GM19452 (cell line): ENCODE measurements at regions not wholly inside any gene's neighbourhood (a gene's known extent, or its start where the extent isn't known, plus 50 kb on each side); places are given as distances from the start of the nearest gene placed in this dataset.

ENCODE experiments used
- ATAC-seq: cut with Tn5 transposase; IDR thresholded peaks from one replicate; pipeline ENCODE4 v1.9.1; 2021; ENCODE audit not compliant: unreplicated experiment

DNA sequence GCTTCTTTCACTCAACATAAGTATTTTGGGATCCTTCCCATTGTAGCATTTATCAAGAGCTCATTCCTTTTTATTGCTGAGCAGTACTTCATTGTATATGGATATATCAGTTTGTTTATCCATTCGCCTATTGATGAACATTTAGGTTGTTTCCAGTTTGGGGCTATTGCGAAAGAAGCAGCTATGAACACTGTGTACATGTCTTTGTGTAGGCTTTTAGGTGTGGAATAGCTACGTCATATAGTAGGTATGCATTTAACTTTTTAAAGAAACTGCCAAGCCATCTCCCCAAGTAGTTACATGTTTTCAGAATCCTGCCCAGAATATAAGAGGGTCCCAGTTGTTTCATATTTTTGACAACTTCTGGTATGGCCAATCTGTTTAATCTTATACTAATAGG is 468.1 kb downstream of the IPMK start:
- no peak for ATAC-seq

DNA sequence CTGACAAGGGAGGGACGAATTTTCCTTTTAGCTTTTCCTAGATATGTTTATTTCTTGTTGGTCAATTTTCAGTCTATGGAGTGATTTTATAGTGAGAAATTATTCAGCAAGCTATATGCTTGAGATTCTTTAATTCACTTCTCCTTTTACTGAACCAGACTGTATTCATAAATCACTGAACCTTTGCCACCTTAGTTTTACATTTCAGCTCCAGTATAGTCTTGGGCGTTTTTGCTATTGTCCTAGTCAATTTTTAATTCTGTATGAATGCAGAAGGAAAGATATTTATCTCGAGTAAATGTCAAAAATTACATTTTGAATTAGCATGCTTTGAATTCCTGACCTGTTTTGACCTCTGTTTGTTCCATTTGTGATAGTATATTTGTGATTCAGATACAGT is 468.9 kb downstream of the IPMK start:
- ATAC-seq, result no peak

GRCh38 chr10:57791546-57791945 is 476.1 kb downstream of the IPMK start:
- no peak for ATAC-seq

GRCh38 chr10:57790703-57791102 is 477.0 kb downstream of the IPMK start:
- ATAC-seq, result no peak

DNA sequence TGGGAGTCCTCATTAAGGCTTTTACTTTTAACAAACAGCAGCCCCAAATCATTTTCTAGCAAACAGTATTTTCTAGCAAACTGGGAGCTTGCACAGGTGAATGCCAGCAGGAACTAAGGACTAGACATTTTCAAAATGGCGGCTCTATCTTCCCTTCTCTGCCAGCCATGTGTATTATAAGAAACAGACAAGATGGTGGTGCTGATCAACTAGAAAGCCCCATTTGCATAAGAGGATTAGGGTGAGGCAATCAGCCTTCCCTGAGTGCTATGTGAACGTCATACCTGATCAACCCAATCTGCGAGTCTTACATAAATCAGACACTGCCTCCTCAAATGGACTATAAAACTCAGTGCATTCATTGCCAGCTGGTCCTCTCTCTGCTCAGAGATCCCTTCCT is 479.6 kb downstream of the IPMK start:
- ATAC-seq, result no peak

DNA sequence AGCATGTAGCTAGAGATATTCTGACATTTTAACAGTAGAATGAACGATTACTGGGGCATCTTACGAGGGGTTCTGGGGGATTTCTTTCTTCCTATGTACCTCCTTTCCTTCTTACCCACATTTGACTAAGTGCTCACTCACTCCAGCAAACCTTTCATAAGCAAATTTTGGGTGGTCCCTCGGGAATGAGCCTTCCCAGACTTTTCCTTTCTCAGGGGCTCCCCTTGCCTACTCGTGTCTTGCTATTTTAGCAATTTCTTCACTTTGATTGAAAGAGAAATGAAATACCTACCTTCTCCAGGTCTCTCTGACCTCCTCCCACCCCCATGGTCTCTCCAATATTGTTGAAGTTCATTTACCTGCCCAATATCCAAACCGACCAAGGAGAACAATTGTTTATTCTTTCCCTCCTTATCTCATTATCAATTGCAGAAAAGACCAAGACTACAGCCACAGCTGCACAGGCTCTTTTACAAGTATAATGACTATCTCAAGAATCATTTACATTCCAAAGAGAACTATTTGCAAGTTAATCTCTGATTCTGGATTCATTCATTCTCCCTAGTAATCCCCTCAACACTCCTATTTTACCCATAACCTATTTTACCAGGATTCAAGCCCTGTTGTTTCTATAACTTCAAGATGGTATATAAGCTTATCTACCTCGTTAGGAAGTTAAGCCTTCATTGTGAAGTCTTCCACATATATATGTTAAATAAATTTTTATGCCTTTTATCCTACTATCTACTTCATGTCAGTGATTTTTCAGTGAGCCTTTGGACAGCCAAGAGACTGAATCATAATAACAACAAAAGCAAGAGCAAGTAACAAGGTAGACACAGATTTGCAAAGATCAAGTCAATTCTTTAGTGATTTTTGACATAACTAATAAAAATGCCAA is 480.6 kb downstream of the IPMK start:
- no peak for ATAC-seq

DNA sequence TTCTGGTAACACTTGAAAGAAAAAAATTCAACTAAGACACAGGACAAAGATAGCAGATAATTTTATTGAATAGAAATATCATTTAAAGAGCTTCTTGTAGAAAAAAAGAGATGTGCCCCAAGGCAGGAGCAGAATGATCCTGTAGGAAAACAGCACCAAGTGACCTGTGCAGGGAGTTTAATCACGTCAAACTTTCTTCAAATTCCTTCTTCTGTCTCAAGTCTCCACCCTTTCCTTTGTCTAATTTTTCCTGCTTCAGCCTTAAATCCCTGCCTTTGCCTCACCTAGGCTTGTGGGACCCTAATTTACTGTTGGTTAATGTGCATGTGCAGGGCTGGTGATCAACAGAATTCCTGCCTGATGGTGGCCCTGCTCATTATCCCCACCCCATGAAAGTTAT is 481.4 kb downstream of the IPMK start:
- no peak for ATAC-seq

DNA sequence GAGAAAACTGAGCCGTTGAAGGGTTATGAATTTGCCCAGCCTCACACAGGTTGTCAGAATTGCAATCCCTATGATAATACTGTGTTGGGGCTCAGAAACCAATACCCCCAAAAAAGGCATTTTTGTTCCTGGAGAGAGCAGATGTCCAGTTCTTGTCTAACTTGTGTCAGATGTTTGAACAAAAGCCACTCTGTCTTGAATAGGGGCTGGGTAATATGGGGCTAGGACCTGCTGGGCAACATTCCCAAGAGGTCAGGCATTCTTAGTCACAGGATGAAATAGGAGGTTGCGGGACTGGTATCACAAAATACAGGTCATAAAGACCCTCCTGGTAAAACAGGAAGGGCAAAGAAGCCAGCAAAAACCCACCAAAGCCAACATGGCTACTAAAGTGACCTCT is 482.1 kb downstream of the IPMK start:
- ATAC-seq, result no peak

- ATAC-seq, result no peak
Measured at GRCh38 chr10:57785068-57785467, 482.6 kb downstream of the IPMK start.

GRCh38 chr10:57776688-57777432 is 490.8 kb downstream of the IPMK start:
- no peak for ATAC-seq

- ATAC-seq, result no peak
Measured at GRCh38 chr10:57775250-57775649, 492.4 kb downstream of the IPMK start.

DNA sequence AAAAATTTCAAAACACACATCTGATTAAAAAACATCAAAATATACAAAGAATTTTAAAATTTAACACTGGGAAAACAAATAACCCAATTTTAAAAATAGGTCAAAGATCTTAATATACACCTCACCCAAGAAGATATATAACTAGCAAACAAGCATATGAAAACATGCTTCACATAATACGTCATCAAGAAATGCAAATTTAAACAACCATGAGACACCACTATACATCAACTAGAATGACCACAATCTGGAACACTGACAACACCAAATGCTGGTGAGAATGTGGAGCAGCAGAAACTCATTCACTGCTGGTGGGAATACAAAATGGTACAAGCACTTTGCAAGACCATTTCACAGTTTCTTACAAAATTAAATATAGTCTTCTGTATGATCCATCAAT is 498.4 kb downstream of the IPMK start:
- no peak for ATAC-seq

GRCh38 chr10:57759777-57760176 is 507.9 kb downstream of the IPMK start:
- ATAC-seq, result no peak

DNA sequence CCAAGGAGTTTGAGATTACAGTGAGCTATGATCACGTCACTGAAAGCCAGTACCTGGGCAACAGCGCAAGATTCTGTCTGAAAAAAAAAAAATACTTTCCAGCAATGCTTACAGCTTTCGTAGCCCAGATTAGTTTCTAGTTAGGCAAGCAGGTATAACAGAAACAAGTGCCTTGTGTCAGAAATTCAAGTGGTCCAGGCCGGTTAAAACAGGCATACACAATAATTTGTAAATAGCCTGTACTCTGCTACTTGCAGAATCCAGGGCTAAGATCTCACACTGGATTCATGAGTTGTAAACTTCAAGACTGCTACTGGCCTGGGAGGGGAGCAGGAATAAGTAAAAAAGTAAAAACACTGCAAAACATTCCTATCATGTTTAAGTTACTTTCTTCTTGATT is 512.9 kb downstream of the IPMK start:
- no peak for ATAC-seq

- ATAC-seq, result no peak
Measured at GRCh38 chr10:57743711-57744110, 524.0 kb downstream of the IPMK start.

DNA sequence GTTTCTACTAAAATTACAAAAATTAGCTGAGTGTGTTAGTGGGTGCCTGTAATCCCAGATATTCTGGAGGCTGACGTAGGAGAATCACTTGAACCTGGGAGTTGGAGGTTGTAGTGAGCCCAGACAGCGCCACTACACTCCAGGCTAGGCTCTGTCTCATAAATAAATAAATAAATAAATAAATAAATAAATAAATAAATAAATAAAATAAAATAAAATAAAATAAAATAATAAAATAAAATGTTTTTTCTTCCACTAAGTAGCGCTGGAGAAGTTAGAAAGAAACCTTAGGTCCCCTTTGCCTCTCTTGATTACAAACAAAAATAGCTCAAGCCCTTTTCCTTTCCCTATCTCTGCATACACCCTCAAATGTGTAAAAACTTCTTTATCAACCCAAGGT is 525.9 kb downstream of the IPMK start:
- ATAC-seq, result no peak

DNA sequence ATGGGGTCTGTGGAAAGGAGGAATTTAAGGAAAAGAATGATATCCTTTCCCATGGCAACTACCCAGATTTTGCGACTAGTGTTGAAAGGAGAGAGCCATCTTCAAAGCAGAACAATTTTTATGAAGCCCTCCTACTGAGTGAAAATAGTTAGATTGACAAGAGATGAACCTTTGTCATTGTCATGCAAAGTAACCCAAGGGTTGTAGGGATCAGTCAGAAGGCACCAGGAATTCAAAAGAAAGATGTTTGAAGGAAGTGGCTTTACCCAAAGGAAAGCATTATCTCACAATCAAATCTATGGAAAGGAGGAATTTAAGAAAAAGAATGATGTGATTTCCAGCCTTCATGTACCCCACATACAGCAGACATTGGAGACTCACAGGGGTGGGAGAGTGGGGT is 544.4 kb downstream of the IPMK start:
- ATAC-seq, result no peak

DNA sequence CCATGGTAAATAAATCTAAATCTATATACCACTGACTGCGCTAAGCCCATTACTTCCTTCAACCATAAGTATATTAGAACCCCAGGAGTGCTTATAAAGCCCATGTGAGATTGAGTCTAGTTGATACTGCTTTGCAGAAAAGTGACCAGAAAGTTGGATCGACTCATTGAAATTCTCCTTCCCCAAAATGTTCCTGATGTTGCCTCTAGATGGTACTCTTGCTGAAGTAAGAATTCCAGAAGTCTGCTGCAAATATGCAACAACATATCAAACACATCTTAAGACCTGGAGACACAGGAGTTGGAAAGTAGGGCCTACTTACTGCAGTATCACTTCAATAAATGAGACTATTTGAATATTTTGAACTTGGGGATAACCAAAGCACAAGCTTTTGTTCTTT is 550.8 kb downstream of the IPMK start:
- no peak for ATAC-seq

GRCh38 chr10:57715233-57715632 is 552.5 kb downstream of the IPMK start:
- ATAC-seq, result no peak

GRCh38 chr10:57707300-57707658 is 560.4 kb downstream of the IPMK start:
- ATAC-seq, result no peak

- ATAC-seq, result no peak
Measured at GRCh38 chr10:57706576-57707299, 561.0 kb downstream of the IPMK start.

GRCh38 chr10:57706016-57706415 is 561.7 kb downstream of the IPMK start:
- ATAC-seq, result no peak
